Body of pancreas (tissue), 4 donors: ENCODE measurements at regions not wholly inside any gene's neighbourhood (a gene's known extent, or its start where the extent isn't known, plus 50 kb on each side); places are given as distances from the start of the nearest gene placed in this dataset.

Experiments used
- POLR2A ChIP-seq, 3 donors: fragments of 450-650 bp; IDR thresholded peaks; one replicate each; pipeline ENCODE4 v1.6.1; 2016; ENCODE audit warnings: antibody characterized with exemption in 3 of 3, mild to moderate bottlenecking in 2 of 3
- TF ChIP-seq, protein P1 (sequence below), 7 experiments: fragments of 450-650 bp in 4 of 7; fragments of 200-600 bp in 3 of 7; sonication (generic) in 3 of 7; IDR thresholded peaks; one replicate each; pipeline ENCODE4 v1.5.1; 2016 to 2019; ENCODE audit warnings: antibody characterized with exemption in 7 of 7

DNA sequence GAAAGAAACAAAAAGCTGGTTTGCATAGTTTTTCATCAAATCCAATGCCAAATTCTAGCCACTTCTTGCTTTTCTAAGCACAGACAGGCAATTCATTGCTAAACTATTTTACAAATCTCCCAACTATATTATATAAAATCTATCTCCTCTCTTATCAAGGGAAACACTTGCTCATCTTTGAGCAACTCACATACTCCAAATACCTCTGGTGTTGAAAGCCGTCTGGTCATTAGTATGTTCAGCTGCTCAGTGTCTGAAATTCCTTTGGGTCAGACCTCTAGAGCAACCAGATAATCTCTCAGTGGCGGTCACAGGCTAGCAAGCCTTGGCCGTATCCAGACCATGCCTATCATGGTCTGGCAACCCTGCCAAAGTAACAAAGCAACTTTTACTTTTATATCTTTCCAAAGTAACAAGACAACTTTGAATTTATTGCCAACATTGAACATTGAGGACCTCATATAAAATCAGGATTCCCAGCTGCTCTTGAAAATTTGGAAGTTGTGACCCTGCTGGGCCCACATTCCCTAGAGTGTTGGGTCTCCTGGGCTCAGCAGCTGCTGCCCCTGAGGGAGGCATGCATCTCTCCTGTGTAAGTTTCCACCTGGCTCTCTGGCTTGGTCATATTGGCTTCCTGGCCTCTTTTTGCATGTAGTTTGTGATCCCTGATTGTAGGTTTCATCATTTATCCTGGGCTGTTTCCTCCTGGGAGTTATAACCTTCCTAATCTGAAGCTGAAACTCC, 56.8 kb upstream of the LANCL2 start:
- TF ChIP-seq, protein P1, sequence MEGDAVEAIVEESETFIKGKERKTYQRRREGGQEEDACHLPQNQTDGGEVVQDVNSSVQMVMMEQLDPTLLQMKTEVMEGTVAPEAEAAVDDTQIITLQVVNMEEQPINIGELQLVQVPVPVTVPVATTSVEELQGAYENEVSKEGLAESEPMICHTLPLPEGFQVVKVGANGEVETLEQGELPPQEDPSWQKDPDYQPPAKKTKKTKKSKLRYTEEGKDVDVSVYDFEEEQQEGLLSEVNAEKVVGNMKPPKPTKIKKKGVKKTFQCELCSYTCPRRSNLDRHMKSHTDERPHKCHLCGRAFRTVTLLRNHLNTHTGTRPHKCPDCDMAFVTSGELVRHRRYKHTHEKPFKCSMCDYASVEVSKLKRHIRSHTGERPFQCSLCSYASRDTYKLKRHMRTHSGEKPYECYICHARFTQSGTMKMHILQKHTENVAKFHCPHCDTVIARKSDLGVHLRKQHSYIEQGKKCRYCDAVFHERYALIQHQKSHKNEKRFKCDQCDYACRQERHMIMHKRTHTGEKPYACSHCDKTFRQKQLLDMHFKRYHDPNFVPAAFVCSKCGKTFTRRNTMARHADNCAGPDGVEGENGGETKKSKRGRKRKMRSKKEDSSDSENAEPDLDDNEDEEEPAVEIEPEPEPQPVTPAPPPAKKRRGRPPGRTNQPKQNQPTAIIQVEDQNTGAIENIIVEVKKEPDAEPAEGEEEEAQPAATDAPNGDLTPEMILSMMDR (IDR thresholded peaks at IDR 0.05), result no peak
- no peak for TF ChIP-seq POLR2A (IDR thresholded peaks at IDR 0.05)
